ENCODE measurements at regions not wholly inside any gene's neighbourhood (a gene's known extent, or its start where the extent isn't known, plus 50 kb on each side); places are given as distances from the start of the nearest gene placed in this dataset.

DNA sequence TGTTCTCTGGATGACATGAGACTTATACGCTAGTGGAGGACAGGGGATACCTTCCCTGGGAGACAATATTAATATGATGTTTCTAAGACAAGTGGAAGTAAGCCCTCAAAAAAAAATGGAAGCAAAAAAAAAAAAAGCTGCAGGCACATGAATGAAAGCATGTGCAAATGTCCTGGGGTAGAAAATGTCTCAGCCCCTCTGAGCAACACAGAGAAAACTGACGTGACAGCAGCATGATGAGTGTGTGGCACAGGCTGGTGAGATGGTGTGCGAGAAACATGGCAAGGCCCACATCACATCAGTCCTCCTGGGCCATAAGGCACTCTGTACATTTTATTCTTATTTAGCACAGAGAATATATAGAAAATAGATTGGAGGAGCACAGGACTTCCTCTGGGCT is 254.7 kb upstream of the PFKP start:
- no peak overlapping the region for H3K23ac ChIP-seq (ENCODE audit: low read length in 2 of 2)
- H2BK120ac ChIP-seq (ENCODE audit: low read depth, low read length): no peak overlapping the region
- H3K79me1 ChIP-seq (replicated peaks; ENCODE audit: low read length, poor library complexity, severe bottlenecking): no peaks in the 10 kb centered on the region
- H4K8ac ChIP-seq (ENCODE audit: low read length): no peak overlapping the region
- no peak overlapping the region for H3K27ac ChIP-seq (ENCODE audit: low read length, poor library complexity, severe bottlenecking)
- WGBS: 88% methylated on average over 2 of the region's 3 CpGs
- no peaks in the 10 kb centered on the region for H3K36me3 ChIP-seq (ENCODE audit: control insufficient read depth in 1 of 2, insufficient read depth in 2 of 2, low read depth in 1 of 2, low read length in 2 of 2)
- no peak overlapping the region for H3K4me3 ChIP-seq (ENCODE audit: insufficient read depth in 1 of 2, low read depth in 1 of 2, low read length in 2 of 2)
- H3K4me1 ChIP-seq (ENCODE audit: control insufficient read depth, insufficient read depth, low read depth, low read length): no peaks in the 10 kb centered on the region
- no peak overlapping the region for H3K4me2 ChIP-seq (ENCODE audit: low read length, poor library complexity, severe bottlenecking)
- no peak overlapping the region for H2AFZ ChIP-seq (ENCODE audit: low read depth, low read length)
- no peak overlapping the region for H2BK12ac ChIP-seq (ENCODE audit: low read length in 2 of 2)
- no peaks in the 10 kb centered on the region for H3K27me3 ChIP-seq (ENCODE audit: control insufficient read depth in 1 of 2, insufficient read depth in 1 of 2, low read length in 2 of 2)
- H3K18ac ChIP-seq (ENCODE audit: low read depth in 1 of 2, low read length in 2 of 2): no peak overlapping the region
- no peak overlapping the region for H2AK5ac ChIP-seq (ENCODE audit: low read length, severe bottlenecking)
- no peak for DNase-seq
- H4K91ac ChIP-seq (ENCODE audit: low read length): no peak overlapping the region
- no peak overlapping the region for H2BK15ac ChIP-seq (ENCODE audit: low read depth, poor library complexity, severe bottlenecking)
- no peak overlapping the region for H2BK5ac ChIP-seq (ENCODE audit: low read depth, low read length, poor library complexity, severe bottlenecking)
- no peak overlapping the region for H3K4ac ChIP-seq (ENCODE audit: low read depth in 1 of 2, low read length in 2 of 2)
- H3K9me3 ChIP-seq (ENCODE audit: control insufficient read depth, low read length): no peaks in the 10 kb centered on the region
- no peak overlapping the region for H3K14ac ChIP-seq (ENCODE audit: low read length in 2 of 2)
- H3K9ac ChIP-seq (ENCODE audit: low read length): no peak overlapping the region

DNA sequence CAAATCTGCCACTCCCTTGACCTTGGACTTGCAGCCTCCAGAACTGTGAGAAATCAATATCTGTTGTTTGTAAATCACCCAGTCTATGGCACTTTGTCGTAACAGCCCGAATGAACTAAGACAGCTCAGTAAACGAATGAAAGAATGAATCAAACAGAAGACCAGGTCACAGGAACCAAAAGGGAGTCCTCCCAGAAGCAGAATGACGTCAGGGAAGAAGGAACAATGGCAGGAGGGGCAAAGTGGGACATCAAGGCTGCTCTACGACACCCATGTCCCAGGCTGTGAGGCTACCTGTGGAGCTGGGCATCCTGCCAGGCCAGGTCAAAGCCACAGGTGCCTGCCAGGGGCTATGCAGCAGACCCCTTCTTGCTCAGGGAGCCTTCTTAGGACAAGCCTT is 267.2 kb upstream of the PFKP start:
- H3K79me1 ChIP-seq (replicated peaks; ENCODE audit: low read length, poor library complexity, severe bottlenecking): no peaks in the 10 kb centered on the region
- H3K4me1 ChIP-seq (ENCODE audit: control insufficient read depth, insufficient read depth, low read depth, low read length): no peaks in the 10 kb centered on the region
- H2BK12ac ChIP-seq (ENCODE audit: low read length in 2 of 2): no peak overlapping the region
- no peak overlapping the region for H3K4ac ChIP-seq (ENCODE audit: low read depth in 1 of 2, low read length in 2 of 2)
- H2BK5ac ChIP-seq (ENCODE audit: low read depth, low read length, poor library complexity, severe bottlenecking): no peak overlapping the region
- no peaks in the 10 kb centered on the region for H3K27me3 ChIP-seq (ENCODE audit: control insufficient read depth in 1 of 2, insufficient read depth in 1 of 2, low read length in 2 of 2)
- H3K27ac ChIP-seq (ENCODE audit: low read length, poor library complexity, severe bottlenecking): no peak overlapping the region
- H3K4me3 ChIP-seq (ENCODE audit: insufficient read depth in 1 of 2, low read depth in 1 of 2, low read length in 2 of 2): no peak overlapping the region
- H3K4me2 ChIP-seq (ENCODE audit: low read length, poor library complexity, severe bottlenecking): no peak overlapping the region
- no peak overlapping the region for H2AK5ac ChIP-seq (ENCODE audit: low read length, severe bottlenecking)
- H3K14ac ChIP-seq (ENCODE audit: low read length in 2 of 2): no peak overlapping the region
- no peak overlapping the region for H2BK15ac ChIP-seq (ENCODE audit: low read depth, poor library complexity, severe bottlenecking)
- no peak overlapping the region for H3K18ac ChIP-seq (ENCODE audit: low read depth in 1 of 2, low read length in 2 of 2)
- H4K8ac ChIP-seq (ENCODE audit: low read length): no peak overlapping the region
- H2BK120ac ChIP-seq (ENCODE audit: low read depth, low read length): no peak overlapping the region
- H3K9me3 ChIP-seq (ENCODE audit: control insufficient read depth, low read length): peaks cover 19% of the 10 kb centered on the region
- H3K9ac ChIP-seq (ENCODE audit: low read length): no peak overlapping the region
- no peak overlapping the region for H4K91ac ChIP-seq (ENCODE audit: low read length)
- H3K36me3 ChIP-seq (ENCODE audit: control insufficient read depth in 1 of 2, insufficient read depth in 2 of 2, low read depth in 1 of 2, low read length in 2 of 2): no peaks in the 10 kb centered on the region
- H2AFZ ChIP-seq (ENCODE audit: low read depth, low read length): no peak overlapping the region
- DNase-seq: no peak
- WGBS: 73% methylated on average over 5 of the region's 5 CpGs
- no peak overlapping the region for H3K23ac ChIP-seq (ENCODE audit: low read length in 2 of 2)

DNA sequence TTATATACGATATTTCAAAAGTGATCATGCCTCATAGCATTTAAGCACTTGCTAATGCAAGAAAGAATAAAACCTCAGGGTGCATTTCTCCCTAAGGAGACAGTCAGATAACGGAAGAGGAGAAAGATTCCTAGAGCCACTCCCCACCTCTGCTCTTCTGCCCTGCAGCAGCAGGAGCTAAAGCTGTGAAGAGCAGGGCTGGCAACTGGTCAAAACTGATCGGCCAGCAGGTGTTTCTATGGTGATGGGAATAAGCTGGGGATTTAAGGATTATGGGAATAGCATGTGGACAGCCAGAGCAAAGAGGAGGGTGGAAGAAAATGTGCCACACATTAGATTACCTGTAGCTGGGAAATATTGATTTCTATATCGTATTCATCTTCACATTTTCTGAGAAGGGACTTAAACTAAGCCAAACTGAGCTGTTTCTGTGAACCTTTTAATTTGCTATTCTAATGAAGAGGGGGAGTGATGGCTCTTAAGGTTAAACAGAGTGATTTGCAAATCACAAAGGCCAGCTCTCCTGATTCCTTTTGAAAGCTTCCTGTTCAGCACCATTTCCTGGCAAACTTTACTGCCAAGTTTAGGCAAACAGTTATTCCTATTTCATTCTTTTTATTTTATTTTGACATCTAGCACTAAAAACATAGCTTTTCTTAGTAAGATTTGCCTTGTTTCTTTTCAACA is 268.9 kb upstream of the PFKP start:
- H3K4ac ChIP-seq (ENCODE audit: low read depth in 1 of 2, low read length in 2 of 2): no peak overlapping the region
- no peak overlapping the region for H3K14ac ChIP-seq (ENCODE audit: low read length in 2 of 2)
- no peak overlapping the region for H3K27ac ChIP-seq (ENCODE audit: low read length, poor library complexity, severe bottlenecking)
- no peak for DNase-seq
- no peaks in the 10 kb centered on the region for H3K4me1 ChIP-seq (ENCODE audit: control insufficient read depth, insufficient read depth, low read depth, low read length)
- H3K9ac ChIP-seq (ENCODE audit: low read length): no peak overlapping the region
- H3K4me2 ChIP-seq (ENCODE audit: low read length, poor library complexity, severe bottlenecking): no peak overlapping the region
- no peak overlapping the region for H3K23ac ChIP-seq (ENCODE audit: low read length in 2 of 2)
- no peak overlapping the region for H2BK120ac ChIP-seq (ENCODE audit: low read depth, low read length)
- no peak overlapping the region for H3K4me3 ChIP-seq (ENCODE audit: insufficient read depth in 1 of 2, low read depth in 1 of 2, low read length in 2 of 2)
- H2BK12ac ChIP-seq (ENCODE audit: low read length in 2 of 2): no peak overlapping the region
- no peak overlapping the region for H2BK5ac ChIP-seq (ENCODE audit: low read depth, low read length, poor library complexity, severe bottlenecking)
- H2BK15ac ChIP-seq (ENCODE audit: low read depth, poor library complexity, severe bottlenecking): no peak overlapping the region
- H2AFZ ChIP-seq (ENCODE audit: low read depth, low read length): no peak overlapping the region
- WGBS: 70% methylated on average over 2 of the region's 4 CpGs
- no peak overlapping the region for H4K91ac ChIP-seq (ENCODE audit: low read length)
- no peaks in the 10 kb centered on the region for H3K27me3 ChIP-seq (ENCODE audit: control insufficient read depth in 1 of 2, insufficient read depth in 1 of 2, low read length in 2 of 2)
- no peak overlapping the region for H4K8ac ChIP-seq (ENCODE audit: low read length)
- H2AK5ac ChIP-seq (ENCODE audit: low read length, severe bottlenecking): no peak overlapping the region
- H3K79me1 ChIP-seq (replicated peaks; ENCODE audit: low read length, poor library complexity, severe bottlenecking): no peaks in the 10 kb centered on the region
- peaks cover 24% of the 10 kb centered on the region for H3K9me3 ChIP-seq (ENCODE audit: control insufficient read depth, low read length)
- no peaks in the 10 kb centered on the region for H3K36me3 ChIP-seq (ENCODE audit: control insufficient read depth in 1 of 2, insufficient read depth in 2 of 2, low read depth in 1 of 2, low read length in 2 of 2)
- no peak overlapping the region for H3K18ac ChIP-seq (ENCODE audit: low read depth in 1 of 2, low read length in 2 of 2)

DNA sequence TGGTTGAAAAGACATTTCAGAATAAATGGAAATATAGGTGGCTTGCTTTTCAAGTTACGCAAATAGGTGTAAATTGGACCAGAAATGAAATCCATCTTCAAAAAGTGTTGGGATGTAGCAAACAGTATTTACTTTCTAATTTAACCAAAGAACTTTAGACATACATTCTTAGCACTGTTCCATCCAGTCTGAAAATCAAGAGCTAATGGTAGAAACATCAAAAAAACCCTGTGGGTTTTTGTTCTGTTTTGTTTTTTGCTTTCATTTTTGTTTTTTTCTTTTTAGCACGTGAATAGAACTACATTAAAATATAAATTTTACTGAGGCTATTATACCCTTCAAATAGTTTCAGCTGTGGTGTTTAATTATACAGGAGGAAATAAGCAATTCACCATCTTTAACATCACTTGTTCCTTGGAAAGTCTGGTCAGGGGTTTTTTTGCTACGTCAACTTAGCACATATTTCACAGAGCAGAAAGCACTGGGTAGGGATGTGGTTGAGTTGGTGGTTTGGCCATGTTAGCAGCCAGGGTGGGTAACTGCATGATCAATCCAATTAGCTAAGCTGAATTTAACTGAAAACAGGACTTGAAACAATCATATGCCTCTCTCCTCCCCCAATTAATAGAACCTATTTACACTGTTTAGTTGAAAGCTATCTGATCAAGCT is 275.4 kb upstream of the PFKP start:
- no peak overlapping the region for H3K18ac ChIP-seq (ENCODE audit: low read depth in 1 of 2, low read length in 2 of 2)
- H2BK5ac ChIP-seq (ENCODE audit: low read depth, low read length, poor library complexity, severe bottlenecking): no peak overlapping the region
- H3K9me3 ChIP-seq (ENCODE audit: control insufficient read depth, low read length): peaks cover 16% of the 10 kb centered on the region
- no peak overlapping the region for H2AFZ ChIP-seq (ENCODE audit: low read depth, low read length)
- DNase-seq: no peak
- H2BK15ac ChIP-seq (ENCODE audit: low read depth, poor library complexity, severe bottlenecking): no peak overlapping the region
- H2AK5ac ChIP-seq (ENCODE audit: low read length, severe bottlenecking): no peak overlapping the region
- H3K14ac ChIP-seq (ENCODE audit: low read length in 2 of 2): no peak overlapping the region
- no peak overlapping the region for H3K9ac ChIP-seq (ENCODE audit: low read length)
- H3K27ac ChIP-seq (ENCODE audit: low read length, poor library complexity, severe bottlenecking): no peak overlapping the region
- H3K4ac ChIP-seq (ENCODE audit: low read depth in 1 of 2, low read length in 2 of 2): no peak overlapping the region
- H3K36me3 ChIP-seq (ENCODE audit: control insufficient read depth in 1 of 2, insufficient read depth in 2 of 2, low read depth in 1 of 2, low read length in 2 of 2): no peaks in the 10 kb centered on the region
- H4K8ac ChIP-seq (ENCODE audit: low read length): no peak overlapping the region
- H2BK12ac ChIP-seq (ENCODE audit: low read length in 2 of 2): no peak overlapping the region
- H3K4me1 ChIP-seq (ENCODE audit: control insufficient read depth, insufficient read depth, low read depth, low read length): no peaks in the 10 kb centered on the region
- no peak overlapping the region for H4K91ac ChIP-seq (ENCODE audit: low read length)
- no CpG with 5 or more reads among the region's 3 CpGs for WGBS
- H3K79me1 ChIP-seq (replicated peaks; ENCODE audit: low read length, poor library complexity, severe bottlenecking): no peaks in the 10 kb centered on the region
- no peak overlapping the region for H3K23ac ChIP-seq (ENCODE audit: low read length in 2 of 2)
- no peaks in the 10 kb centered on the region for H3K27me3 ChIP-seq (ENCODE audit: control insufficient read depth in 1 of 2, insufficient read depth in 1 of 2, low read length in 2 of 2)
- H3K4me3 ChIP-seq (ENCODE audit: insufficient read depth in 1 of 2, low read depth in 1 of 2, low read length in 2 of 2): no peak overlapping the region
- H3K4me2 ChIP-seq (ENCODE audit: low read length, poor library complexity, severe bottlenecking): no peak overlapping the region
- no peak overlapping the region for H2BK120ac ChIP-seq (ENCODE audit: low read depth, low read length)

Measured in mesenchymal stem cell (in vitro differentiated cells and primary cell).